NCI-H82 treated with DMSO at 0.1 percent for 48 hours (cell line): ENCODE measurements at regions not wholly inside any gene's neighbourhood (a gene's known extent, or its start where the extent isn't known, plus 50 kb on each side); places are given as distances from the start of the nearest gene placed in this dataset.

Experiments
- DNase-seq: peaks from one replicate; lab custom pipeline; 2025; ENCODE audit not compliant: unreplicated experiment; lab: John Stamatoyannopoulos, UW

DNA sequence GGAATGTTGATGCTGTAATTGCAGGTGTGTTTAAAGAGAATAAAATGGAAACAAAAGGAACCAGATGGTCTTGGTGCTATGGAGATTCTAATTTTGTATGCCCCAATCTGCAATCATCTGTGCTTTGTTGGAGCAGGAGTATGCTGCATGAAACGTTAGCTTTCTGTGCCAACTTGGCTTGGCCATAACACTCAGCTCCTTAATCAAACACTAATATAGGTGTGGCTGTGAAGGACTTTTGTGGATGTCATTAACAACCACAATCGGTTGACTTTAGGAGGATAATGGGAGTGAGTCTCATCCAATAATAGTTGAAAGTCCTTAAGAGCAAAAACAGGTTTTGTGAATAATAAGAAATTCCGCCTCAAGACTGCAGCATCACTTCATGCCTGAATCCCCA is 399.2 kb downstream of the NLGN4X start:
- DNase-seq: no peak

DNA sequence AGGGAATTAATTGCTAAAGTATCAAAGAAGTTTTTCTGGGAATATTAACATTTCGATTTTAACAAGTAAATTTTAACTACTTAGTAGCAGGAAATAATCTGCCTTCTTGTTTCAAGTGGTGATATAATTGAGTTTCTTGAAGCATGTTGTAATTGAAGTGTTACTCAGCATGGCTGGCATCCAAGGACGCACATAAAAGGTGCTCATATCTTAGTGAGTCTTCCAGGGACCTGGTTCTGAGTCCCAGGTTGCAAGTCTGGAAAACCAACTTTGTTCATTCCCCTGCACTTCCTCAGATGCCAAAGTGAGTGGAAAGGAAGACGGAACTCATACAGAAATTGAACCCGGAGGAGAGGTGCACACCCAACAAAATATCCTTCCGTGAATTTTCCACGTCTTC is 399.6 kb downstream of the NLGN4X start:
- no peak for DNase-seq

DNA sequence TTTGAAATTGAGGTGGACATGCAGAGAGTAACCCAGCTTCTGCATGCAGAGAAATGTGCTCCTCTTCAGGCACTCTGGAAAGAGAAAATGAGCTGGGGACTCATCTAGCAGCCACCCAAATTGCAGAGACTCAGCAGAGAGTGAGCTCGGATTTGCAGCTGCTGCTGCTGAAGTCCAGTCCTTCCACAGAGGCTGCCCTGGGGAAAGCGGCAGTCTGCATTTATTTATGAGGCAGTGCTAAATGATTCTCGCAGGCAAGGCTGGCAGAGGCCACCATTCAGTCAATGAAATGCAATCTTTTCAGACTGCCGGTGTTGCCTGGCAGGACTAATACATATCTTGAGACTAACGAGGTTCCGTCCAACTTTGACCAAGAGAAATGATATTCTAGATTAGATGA is 404.8 kb downstream of the NLGN4X start:
- no peak for DNase-seq

DNA sequence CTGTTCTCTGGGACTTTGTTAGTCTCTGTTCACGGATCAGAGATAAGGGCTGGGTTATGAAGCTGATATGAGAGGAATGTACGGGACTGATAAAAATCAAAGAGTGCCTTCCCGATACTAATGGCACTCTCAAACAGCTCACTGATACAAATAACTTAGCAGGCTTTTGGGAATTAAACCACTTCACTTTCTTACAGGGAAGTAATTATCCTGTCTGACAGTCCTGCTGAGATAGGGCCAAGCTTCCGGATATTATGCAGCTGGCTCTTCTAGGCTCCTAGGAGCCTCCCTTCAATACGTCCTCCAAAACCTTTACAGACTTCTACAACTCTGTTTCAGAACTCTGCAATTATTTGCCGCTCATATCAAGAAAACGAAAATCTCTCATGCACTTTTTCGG is 418.0 kb downstream of the NLGN4X start:
- no peak for DNase-seq

DNA sequence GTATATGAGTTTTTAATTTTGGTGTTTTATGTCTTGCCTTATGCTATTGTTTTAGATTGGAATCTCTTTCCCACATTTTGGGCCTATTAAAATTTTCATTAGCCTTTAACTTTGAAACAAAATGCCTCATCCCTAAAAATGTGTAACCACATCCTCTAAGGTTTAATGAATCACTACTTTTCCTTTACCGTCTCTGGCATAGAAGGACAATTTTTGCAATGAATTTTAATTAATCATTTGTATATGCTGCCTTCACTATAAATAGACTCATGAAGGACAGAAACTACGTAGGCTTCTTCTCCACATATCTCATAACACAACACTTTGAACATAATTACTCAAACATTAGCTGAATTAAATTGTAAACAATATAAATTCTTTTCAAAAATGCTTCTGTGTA is 421.5 kb downstream of the NLGN4X start:
- no peak for DNase-seq

DNA sequence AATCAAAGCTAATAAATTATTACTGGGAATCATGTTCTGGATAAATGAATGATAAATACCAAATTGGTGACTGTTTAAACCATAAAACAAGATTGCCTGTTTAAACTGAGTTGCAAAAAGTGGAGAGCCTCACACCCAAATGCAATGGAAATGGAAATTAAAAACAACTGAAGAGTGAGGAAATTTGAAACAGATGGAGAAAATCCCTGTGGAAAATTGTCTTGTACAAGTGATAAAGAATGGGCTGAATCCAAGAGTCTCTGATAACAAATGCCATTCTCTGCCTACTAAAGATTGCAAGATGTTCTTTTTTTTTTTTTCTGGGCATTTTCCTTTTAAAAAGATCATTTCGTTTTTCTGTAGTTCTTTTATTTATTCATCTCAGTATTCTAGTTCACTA is 426.3 kb downstream of the NLGN4X start:
- no peak for DNase-seq

DNA sequence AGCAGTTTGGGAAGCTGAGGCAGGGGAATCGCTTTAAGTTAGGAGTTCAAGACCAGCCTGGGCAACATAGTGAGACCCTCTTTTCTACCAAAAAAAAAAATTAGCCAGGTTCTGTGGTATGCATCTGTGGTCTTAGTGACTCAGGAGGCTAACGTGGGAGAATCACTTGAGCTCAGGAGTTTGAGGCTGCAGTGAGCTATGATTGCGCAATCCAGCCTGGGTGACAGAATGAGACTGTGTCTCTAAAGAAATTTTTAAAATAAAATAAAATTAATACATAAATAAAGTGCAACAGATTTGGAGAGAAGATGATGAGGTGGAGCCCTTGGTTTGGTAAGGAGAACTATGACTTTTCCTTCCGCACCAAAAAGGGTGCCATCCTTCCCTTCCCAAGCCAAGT is 436.9 kb downstream of the NLGN4X start:
- DNase-seq: no peak

DNA sequence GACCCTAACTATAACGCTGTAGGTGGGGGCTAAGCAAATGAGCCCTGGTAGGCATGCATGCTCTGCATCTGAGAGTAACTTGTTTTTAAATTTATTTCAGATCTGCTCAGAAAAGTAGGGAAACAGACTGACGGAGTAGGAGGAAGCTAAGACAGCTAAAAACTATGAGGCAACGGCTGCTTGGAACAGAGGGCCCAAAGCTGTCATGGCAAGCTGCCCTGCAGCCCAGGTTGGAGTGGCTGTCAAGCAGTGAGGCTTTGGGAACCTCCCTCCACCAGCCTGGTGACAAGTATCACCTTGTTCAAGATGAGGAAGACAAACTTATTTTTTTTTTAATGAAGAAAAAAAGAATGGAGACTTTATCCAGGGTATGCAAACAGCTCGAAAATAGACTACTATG is 439.8 kb downstream of the NLGN4X start:
- no peak for DNase-seq

DNA sequence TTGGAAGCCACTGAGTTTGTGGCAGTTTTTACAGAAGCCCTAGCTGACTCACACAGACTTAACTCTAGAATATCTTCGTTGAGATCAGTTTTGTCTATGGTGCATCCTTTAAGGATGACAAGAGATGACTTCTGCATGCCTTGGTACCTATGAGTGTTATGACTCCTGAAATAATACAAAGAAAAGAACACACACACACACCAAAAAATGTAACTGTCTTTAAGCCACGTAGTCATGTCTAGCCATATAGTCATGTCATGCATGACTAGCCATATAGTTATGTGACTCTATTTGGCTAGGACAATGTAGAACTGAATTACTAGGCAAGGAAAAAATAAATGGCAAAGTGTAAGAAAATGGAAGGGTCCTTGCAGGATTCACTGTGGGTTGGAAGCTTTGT is 447.8 kb downstream of the NLGN4X start:
- DNase-seq: no peak

DNA sequence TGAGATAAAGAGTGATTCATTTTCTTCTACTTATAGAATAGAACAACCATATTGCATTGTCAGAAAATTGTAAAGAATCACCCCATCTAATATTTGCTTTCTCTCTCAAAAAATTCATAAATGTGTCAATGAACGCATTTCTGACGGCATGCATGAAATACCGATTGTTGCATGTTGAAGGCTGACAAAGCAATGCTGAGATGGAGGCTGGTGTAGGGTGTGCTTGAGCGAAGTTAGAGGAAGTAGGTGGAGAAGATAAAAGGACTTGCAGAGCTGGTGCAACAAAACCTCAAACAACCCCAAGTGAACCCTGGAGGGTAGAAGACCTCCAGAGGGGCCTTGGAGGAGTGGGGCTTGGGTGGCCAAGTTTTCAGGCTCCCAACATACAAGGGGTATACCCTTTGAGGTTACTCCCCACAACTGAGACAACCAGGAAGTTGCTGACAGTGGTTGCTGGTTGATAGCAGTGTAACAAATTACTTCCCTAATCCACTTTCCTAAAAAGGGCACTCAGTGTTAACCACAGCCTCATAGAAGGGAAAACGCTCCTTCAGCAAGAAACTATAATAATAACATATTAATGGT is 452.7 kb downstream of the NLGN4X start:
- no peak for DNase-seq

DNA sequence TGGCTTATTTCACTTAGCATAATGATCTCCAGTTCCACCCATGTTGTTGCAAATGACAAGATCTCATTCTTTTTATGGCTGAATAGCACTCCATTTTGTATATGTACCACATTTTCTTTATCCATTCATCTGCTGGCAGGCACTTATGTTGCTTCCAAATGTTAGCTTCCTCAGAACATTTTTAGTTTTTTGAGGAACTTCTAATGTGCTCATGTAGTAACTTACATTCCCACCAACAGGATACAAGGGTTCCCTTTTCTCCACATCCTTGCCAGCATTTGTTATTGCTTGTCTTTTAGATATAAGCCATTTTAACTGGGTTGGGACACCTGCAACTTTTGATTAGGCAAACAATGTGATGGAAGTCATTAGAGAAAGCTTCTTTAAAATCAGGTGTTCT is 454.2 kb downstream of the NLGN4X start:
- DNase-seq: no peak

DNA sequence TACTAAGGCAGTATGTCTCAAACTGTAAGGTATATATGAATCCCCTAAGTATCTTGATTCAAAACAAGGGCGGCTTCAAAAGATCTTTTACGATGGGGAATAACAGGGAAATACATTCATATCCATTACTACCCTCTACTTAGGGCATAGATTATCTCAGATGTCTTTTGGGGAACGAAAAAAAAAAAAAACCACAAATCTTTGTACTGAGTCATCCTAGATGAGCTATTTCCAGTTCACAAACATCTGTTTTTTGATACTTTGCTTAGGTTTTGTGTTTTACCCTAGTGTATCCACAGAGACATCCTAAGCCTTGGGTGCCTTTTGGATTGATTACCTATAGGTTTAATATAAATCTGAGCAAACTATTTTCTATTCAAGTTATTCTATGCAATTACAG is 457.2 kb downstream of the NLGN4X start:
- DNase-seq: no peak

DNA sequence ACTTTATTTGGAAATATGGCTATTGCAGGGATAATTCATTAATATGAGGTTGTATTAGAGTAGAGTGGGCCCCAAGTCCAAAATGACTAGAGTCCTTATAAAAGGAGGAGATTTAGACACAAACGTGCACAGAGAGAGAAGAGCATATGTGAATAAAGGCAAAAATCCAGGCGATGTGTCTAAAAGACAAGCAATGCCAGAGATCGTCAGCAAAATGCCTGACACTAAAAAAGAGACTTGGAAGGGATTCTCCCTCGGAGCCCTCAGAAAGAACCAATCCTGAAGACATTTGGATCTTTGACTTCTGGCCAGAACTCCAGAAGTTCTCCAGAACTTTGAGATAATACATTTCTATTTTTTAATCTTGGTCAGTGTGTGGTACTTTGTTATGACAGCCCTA is 472.1 kb downstream of the NLGN4X start:
- no peak for DNase-seq

DNA sequence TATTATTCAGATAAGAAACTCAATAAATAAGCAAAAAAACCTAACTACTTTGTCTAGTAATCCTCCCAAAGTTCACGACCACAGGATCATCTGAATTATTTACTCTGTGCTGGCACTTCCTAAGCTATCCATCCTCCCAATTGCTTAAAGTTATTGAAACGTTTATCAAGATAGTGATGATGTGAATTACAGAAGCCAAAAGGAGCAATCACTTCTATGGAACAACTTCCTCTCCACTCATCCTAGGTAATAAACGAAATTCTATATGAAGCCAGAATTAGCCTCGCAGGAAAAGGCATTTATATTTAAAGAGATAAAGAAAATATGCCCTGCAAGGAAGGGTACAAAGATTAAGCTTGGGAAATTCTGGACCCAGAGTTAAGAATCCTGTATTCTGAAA is 475.4 kb downstream of the NLGN4X start:
- no peak for DNase-seq

DNA sequence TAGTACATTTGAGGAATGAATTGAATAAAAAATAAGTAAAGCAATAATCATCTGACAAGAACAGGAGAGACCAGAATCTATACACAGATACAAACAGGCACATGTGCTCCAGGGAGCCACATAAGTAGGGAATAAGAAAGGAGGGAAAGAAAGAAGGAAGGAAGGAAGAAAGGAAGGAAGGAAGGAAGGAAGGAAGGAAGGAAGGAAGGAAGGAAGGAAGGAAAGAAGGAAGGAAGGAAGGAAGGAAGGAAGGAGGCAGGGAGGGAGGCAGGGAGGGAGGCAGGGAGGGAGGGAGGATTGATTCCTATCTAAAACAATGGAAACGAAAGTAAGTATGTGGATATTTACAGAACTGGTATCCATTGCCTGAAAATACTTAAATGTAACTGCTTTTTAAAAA is 475.8 kb downstream of the NLGN4X start:
- DNase-seq: no peak

DNA sequence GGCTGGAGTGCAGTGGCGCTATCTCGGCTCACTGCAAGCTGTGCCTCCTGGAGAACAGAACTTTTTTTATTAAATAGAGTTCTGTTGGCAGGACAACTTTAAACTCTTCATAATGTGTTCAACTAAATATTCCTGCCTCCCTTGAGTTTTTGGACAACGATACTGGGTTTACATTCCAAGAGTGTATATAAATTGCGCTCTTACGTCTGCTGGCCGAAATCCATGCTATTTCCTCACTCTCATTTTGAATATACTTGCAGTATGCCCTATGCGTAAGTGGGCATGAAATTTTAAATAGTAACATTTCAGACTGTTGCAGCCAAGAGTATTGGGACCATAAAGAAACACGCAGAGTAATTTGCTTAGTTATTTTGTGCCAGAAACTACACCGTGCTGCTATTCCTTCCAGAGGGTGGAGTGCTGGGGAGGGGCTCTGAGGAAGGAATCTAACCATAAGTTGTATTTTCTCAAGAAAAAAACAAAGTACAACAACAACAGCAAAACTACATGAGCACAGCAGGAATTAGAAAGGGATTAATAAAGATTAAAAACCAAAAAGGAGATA is 480.0 kb downstream of the NLGN4X start:
- no peak for DNase-seq

DNA sequence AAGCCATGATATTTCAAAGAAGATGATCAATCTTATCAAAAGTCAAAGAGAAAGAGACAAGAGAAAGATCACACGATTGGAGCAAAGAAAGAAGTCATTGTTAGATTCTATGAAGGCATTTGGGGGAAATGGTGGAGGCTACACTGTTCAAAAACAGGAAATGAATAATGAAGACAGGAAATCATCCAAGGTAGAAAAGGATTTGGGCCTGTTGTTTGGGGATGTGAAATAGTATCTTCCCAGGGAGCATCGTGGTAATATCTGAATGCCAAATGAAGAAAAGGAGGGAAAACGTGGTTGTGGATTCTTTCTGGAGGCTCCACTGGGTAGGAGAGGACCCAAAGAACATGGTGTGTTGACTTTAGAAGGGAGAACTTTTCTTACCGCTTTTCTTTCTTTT is 482.4 kb downstream of the NLGN4X start:
- no peak for DNase-seq

DNA sequence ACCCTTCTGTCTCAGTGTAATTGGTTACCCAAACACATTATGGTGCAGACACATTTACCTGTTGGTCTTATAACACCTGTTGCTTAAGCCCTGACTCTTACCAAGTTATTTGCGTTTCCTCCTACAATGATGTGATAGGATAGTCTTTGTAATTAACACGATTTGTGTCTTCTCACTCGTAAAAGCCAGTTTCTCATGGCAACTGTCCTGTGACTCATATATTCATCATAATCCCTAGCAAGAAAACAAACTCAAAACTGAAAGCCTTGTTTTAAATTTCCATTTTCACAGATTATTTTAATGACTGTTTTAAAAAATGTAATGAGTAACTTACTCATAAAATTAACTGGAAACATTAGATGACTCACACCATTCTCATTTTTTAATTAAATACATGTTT is 495.2 kb downstream of the NLGN4X start:
- no peak for DNase-seq

DNA sequence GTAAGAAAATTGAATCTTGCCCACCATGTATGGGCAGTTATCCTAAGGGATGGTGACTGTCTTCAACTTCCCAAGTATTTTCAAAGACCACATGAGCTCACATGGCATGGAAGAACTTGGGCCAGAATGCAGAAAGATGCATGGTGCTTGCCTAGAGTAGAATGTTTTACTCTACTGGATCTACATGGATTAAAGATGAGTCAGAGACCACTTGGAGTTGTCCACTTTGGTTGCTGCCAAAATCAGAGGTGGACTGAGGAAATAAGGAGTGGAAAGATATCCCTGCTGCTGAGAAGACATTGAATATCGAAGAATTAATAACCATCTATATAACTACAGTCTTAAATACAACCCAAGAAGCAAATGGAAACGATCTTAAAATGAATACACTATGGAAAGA is 498.1 kb downstream of the NLGN4X start:
- no peak for DNase-seq

DNA sequence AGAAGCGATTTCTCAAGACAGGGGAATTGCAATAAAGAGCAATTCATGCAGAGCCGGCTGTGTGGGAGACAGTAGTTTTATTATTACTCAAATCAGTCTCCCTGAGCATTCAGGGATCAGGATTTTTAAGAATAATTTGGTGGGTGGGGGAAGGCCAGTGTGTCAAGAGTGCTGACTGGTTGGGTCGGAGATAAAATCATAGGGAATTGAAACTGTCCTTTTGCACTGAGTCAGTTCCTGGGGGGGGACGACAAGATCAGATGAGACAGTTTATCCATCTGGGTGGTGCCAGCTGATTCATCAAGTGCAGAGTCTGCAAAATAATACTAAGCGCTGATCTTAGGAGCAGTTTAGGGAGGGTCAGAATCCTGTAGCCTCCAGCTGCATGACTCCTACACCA is 502.4 kb downstream of the NLGN4X start:
- no peak for DNase-seq

DNA sequence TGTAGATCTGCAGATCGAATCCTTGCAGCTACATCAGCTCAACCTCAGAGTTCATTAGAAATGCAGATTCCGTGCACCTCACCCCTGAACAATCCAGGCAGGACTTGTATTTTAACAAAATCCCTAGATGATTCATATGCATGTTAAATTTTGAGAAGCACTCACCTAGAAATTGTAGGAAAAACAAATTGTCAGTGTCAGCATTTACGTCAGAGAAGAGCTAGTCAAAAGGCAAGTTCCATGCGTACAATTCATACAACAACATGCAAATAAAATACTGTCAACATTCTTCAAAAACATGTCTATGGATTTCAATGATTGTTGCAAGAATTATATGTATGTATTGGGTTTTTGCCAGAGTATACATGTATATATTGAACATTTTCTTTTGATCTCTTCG is 504.5 kb downstream of the NLGN4X start:
- no peak for DNase-seq

DNA sequence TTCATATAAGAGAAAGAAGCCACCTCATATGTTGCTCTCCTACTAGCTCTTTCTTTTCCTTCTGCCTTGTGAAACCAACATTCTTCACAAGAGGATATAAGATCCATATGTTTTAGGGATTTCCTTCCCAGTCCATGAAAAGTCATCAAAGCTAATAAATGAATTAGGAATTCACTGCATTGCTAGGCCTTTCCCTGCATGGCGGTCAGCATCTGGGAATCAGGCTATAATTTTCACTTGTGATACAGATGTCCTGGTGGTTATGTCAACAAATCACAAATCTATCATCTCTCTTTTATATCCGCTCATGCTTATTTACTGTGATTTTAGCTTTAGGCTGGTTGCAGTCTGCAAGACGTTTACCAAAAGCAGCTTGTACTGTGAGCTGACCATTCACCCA is 510.0 kb downstream of the NLGN4X start:
- no peak for DNase-seq

DNA sequence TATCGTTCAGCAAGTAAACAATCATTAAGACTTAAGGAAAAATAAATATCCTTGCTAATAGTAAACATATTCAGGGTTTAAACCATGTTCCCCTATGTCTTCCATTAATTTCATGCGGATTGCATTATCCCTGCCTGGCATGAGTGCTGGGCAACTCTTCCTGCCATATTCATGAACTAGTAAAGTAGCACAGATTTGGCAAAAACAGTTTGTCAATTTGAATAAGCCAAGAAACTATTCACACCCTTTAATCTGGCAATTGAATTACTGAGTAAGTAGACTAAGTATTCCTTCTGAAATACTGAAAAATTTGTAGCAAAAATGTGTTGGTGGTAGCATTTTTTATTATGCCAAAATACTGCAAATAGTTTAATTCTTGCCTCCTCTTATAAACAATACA is 512.0 kb downstream of the NLGN4X start:
- no peak for DNase-seq

DNA sequence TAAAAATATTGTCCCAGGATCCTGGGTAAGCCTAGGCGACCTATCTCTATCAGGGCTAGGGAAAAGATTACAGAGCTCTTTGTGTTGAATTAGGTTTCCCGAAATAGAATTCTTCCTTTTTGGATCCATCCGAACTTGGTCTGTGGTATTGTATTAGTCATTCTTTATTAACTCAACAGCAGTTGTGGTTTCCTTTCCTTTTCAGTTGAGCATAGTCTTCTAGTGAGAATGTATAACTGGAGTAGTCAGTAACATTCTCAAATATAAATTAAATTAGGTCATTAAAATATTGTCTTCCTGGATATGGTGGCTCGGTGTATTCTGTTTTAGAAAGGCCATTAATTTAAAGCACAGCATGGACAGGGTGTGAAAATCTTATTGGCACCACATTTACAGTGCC is 520.4 kb downstream of the NLGN4X start:
- no peak for DNase-seq
